ENCODE measurements at regions not wholly inside any gene's neighbourhood (a gene's known extent, or its start where the extent isn't known, plus 50 kb on each side); places are given as distances from the start of the nearest gene placed in this dataset.

DNA sequence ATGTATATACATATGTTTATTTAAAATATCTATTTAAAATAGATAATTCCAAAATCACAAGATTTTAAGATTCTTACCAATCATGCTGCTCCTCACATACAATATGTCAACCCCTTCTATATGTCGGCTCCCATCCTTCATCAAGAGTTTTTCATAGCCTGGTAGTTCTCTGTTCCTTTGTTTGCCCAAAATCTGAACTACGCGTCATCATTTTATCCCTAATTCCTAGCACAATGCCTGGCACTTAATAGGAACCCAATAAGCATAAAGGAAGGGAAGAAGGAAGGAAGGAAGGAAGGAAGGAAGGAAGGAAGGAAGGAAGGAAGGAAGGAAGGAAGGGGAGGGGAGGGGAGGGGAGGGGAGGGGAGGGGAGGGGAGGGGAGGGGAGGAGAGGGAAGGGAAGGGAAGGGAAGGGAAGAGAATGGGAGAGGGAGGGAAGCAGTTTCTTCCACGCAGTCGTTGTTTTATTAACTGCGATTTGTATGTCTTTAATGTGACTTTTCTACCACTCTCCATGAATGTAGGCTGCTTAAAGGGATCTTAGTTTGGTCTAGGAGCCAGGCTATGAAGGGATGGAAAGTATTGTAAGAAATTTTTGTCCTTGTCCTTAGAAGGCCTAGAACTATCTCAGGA lies 83.3 kb upstream of the PCGF5 start:
- no peak for DNase-seq (ENCODE audit: low read depth, low spot score)

DNA sequence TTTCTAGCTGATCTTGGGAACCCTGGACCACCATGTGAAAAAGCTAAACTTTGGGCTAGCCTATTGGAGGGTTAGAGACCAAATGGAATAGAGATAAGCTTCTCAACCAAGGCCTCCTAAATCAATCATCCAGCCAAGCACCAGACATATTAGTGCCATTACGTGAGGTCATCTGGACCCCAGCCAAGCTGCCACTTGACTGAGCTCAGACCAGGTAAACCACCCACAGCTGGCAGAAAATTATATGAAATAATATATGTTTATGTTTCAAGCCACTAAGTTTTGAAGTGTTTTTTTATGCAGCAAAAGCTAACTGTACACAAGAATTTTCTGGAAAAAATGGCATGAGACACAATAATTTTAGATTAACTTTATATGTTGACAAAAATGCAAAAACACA lies 82.6 kb upstream of the PCGF5 start:
- no peak for DNase-seq (ENCODE audit: low read depth, low spot score)

DNA sequence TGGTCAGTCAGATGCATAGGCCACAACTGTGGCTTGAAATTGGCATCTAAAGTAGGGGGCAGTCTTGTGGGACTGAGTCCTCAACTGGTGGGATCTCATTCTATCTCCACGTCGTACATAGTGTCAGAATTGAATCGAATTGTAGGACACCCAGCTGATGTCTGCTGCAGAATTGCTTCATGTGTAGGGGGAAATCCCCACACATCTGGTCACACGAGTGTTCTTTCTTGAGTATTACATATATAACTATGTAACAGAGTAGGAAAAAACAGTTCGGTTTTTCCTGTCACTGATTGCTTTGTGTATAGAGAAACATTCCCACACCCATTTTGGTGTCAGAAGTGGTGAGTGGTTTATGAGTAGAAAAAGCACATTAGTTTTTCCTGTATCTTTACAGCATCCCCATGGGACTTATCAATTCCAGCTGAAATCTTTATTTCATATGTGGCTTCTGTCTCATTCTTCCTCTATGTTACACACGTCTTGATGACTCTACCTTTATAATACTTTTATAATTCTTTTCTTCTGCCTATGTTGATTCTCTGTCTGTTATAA lies 79.4 kb upstream of the PCGF5 start:
- DNase-seq (ENCODE audit: low read depth, low spot score): no peak

DNA sequence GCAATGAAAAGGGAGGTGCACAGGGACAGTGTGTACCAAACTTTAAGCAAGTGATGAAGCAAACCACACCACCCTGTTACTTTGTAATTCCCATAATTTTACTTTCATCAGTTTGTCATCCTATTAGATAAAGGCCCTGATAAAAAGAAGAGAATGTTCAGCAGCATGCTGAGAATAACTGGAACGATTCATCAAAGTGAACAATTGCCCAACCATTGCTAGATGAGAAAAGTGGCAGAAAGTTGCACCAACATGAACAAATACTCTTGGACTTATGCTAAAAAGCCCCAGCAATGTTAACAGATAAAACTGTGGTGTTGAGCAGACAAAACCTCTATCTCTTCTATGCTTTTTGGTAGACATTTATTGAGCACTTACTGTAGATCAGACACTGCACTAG lies 75.5 kb upstream of the PCGF5 start:
- no peak for DNase-seq (ENCODE audit: low read depth, low spot score)

DNA sequence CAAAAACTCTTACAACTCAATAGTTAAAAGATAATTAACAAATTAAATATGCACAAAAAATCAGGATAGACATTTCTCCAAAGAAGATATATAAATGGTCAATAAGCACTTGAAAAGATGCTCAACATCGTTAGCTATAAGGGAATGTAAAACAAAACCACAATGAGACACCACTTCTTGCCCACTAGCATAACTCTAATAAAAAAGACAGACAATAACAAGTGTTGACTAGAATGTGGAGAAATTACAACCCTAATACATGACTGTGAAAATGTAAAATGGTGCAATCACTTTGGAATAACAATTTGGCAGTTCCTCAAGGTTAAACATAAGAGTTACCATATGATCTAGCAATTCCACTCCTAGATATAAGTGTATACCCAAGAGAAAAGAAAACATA lies 74.3 kb upstream of the PCGF5 start:
- DNase-seq (ENCODE audit: low read depth, low spot score): no peak

DNA sequence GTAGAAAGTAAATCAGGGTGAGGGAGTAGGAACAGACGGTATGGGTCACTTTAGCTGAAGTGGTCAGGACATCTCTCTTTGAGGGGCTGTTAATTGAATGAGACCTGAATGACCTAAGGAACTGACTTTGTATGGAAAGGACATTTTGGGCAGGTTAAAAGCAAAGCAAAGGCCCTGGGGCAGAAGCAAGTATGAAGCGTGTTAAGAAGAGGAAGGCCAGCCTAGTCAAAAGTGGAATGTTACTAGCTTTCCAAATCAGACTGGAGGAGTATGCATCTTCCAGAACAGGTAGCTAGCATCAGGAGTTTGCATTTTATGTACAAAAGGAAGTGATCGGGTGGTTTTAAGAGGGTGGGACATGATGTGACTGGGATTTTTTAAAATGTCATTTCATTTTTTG lies 70.9 kb upstream of the PCGF5 start:
- no peak for DNase-seq (ENCODE audit: low read depth, low spot score)

DNA sequence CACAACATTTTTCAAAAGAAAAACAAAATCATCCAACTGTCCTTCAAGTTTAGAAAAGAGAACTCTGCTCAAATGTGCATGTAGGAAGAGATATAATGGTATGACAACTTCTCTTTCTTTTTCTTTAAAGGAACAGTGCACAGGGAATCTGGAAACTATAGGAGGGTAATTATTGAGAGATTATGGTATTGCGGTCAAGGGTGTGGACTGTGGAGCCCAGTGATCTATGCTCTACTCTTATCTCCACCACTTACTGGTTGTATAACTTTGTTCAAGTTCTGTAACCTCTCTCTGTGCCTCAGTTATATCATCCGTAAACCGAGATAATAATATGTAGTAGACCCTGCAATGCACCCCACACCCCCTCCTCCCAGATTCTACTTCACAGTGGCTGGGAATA lies 69.8 kb upstream of the PCGF5 start:
- no peak for DNase-seq (ENCODE audit: low read depth, low spot score)

DNA sequence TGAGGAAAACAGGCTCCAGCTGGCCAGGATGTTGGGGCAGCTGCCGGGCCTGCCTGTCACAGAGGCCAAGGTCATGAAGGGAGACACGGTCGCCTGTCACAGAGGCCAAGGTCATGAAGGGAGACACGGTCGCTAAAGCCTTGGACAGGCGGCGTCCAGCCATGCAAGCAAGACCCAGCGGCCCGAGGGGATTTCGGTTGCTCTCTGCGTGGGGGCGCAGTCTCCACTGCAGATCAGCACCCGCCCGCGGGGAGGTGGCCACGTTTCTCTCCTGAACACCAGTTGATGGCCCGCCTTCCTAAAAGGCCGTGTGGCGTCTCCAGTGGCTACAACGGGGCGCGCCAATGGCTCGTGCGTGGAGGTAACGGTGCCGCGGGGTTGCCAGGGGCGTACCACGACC lies 67.0 kb upstream of the PCGF5 start:
- no peak for DNase-seq (ENCODE audit: low read depth, low spot score)

DNA sequence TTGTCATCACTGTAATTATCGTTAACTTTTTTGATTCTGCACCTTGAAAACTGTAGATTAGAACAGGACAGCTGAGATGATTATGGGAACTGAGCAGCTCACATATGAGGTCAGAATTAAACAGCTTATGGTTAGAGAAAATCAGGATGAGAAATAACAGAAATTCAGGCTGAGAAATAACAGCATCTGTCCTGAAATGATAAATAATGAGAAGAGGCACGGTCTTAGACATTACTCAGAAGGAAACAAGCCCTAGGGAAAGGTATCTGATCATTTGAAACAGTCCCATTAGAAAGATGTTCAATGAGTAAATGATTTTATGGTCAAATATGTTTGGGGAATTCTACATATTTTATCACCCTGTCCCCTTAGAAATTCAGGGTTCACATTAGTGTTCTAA lies 65.6 kb upstream of the PCGF5 start:
- DNase-seq (ENCODE audit: low read depth, low spot score): no peak

DNA sequence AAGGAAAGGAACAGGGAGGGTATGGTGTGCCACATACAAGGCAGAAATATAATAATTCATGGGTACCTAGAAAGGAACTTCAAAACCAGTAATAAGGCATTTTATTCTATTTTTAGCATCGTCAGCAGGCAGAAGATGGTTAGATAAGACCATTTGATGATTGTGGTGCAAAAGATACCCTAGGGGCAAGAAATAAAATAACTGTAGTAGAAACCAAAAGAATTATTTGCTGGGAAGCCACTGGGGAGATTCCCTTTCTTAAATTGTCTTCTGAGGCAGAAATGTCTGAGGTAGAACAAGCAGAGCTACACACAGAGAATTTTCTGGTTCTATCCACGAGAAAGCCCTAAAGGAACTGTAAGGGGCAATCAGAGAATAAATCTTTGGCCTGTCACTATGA lies 64.3 kb upstream of the PCGF5 start:
- no peak for DNase-seq (ENCODE audit: low read depth, low spot score)

DNA sequence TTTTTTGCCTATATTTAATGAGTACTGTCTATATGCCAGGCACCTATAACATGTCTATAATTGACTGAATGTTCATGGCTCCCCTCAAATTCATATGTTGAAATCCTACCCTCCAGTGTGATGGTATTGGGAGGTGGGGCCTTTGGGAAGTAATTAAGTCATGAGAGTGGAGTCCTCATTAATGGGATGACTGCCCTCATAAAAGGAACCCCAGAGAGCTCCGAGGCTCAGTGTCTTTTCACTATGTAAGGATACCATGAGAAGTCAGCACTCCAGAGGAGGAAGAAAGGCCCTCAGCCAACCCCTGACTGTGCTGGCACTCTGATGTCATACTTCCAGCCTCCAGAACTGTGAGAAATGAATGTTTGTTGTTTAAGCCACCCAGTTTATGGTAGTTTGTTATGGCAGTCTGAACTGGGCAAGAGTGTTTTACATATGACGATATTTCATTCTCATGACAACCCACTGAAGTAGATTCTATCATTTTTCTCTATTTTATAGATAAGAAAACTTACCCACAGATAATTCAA lies 61.1 kb upstream of the PCGF5 start:
- no peak for DNase-seq (ENCODE audit: low read depth, low spot score)

DNA sequence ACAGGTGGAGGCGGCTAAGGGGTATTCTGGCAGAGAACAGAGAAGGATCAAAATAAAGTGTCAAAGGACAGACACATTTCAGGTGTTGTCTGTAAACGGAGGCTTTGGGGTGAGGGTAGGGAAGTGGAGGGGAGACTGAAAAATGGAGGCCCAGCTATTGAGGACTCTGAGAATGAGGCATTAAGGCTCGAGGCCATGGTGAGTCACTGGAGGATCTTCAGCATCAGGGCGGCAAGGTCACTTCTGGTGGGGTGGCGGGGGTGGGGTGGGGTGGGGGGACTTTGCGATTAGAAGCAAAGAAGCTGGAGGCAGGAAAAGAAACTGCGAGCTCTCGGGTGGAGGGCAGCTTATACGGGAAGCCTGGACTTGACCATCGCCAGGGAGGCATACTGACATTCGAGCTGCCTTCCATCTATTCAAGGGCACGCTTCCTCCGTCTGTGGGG lies 58.4 kb upstream of the PCGF5 start:
- DNase-seq (ENCODE audit: low read depth, low spot score): peak; percentile 11

DNA sequence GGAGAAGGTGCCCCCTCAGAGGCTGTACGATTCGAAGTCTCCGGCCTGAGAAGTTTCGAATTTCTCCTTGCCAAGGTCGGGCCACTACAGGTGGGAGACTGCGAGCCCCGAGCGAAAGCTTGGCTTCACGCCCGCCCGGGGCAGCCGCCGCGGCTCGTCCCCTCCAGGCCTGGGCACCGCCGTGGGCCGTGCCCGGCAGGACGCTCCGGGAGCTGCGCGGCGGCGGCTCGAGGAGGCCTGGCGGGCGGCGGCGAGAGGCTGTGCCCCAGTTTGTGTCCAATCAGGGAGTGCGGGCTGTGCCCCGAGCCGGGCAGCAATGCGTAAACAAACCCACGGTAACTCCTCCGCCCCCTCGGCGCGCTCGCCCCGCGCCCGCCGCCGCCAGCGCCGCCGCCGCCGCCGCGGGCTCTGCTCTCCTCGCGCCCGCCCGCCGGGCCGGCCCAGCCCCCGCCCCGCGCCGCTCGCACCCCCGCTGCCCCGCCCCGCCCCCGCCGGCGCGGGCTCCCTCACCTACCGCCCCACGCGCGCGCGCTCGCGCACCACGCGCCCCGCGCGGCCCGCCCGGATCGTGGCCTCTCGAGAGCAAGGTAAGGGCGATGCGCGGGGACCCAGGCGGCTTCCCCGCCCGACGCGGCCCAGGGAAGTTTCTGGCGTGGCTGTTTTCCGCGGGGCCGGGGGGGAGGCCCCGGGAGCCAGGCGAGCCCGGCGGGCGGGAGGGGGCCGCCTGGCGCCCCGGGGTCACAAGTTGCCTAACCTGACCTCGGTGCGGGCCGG lies 57.8 kb upstream of the PCGF5 start:
- DNase-seq (ENCODE audit: low read depth, low spot score): no peak

DNA sequence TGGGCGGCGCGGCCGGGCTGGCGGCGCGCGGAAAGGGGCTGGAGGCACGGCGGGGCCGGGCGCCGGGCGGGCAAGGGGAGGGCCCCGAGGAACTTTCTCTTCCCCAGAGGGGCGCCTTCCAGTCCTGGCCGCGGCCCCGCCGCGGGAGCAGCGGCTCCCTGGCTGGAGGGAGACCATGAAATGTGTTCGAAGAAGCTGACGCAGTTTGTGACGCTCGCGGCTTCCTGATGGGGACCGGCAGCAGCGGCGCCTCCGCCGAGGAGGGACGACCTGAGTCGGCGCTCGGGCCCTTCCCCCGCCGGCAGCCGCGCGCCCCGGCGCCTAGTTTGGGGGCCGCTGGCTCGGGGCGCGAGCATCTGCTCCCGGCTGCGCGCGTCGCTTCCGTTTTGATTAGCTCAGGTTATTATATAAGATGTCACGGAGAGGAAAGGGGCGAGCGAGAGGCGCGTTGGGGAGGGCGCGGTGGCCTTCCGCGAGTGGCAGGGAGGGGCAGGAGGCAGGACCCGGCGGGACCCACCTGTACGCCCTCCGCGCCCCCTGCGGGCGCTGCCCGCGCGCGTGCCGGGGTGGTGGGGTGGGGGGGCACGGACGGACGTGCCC lies 57.1 kb upstream of the PCGF5 start:
- peak; percentile 47 for DNase-seq (ENCODE audit: low read depth, low spot score)

DNA sequence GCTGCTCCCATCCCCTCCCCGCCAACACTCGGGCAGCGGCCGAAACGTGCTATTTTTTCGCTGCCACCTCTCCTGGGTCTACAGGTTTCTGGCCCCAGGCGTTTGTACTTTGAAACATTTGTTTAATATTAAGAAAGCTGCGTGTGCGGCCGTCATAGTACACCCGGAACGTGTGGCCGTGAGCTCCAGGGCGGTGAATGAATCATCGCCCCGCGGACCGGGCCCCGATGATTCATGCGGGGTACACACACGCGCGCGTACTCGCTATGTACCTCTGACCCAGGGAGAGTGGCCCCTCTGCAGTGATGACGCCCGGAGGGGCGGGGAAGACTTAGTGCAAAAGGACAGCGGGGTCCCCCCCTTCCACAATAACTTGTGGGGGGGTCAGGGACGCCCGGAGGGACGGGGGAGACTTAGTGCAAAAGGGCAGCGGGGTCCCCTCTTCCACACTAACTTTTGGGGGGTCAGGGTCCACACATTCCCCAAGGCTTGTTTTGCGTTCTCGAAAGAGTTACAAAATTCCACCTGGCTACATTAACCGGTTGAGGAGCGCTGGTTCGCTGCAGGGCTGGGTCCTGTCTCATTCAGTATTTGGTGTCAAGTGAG lies 56.5 kb upstream of the PCGF5 start:
- DNase-seq (ENCODE audit: low read depth, low spot score): peak; percentile 16

DNA sequence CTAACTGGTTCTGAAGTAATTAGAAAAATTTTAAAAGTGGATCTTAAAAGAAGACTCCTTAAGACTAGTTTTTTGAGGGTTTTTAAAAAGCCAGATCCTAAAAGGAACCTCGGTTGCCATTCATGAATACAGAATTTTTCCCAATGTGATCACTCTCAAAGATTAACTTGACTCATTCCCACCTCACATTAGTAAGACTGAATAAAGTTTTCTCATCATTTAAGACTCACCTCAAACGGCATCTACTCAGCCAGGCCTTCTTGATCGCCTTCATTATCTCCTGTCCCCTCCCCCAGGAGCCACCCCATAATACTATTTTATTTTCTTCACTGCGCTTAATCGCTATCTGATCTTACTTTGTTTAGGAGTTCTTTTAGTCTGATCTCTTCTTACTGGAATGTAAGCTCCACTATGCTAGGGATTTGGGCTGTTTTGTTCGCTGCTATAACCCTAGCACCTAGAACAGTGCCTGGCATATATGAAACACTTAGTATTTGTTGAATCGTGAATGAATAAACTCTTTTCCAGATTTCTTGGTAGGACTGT lies 55.9 kb upstream of the PCGF5 start:
- no peak for DNase-seq (ENCODE audit: low read depth, low spot score)

DNA sequence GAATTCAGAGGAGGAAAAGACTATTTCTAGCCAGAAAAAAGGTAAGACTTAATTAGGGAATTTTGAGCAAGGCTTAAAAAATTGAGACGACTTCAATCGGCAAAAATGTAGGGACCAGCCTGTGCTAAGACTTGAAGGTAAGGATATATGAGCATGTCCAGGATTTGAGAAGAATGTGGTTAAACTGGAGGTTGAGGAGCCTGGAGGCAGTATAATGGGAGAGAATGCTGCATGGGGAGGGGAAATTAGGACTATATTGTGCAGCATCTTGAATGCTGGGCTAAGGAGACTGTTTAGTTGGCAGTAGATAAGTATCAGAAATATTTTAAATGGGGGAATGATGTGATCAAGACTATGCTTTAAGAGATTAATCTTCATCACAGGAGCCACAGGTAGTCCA lies 53.1 kb upstream of the PCGF5 start:
- DNase-seq (ENCODE audit: low read depth, low spot score): no peak

DNA sequence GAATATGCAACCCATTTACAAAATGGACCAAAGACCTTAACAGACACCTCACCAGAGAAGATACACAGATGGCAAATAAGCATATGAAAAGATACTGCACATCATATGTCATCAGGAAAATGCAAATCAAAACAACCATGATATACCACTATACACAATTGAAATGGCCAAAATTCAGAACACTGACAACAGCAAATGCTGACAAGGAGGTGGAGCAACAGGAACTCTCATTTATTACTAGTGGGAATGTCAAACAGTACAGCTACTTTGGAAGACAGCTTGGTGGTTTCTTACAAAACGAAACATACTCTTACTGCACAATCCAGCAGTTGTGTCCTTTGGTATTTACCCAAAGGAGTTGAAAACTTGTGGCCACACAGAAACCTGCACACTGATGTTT lies 50.0 kb upstream of the PCGF5 start:
- no peak for DNase-seq (ENCODE audit: low read depth, low spot score)

All from ELF-1 (cell line).